CMK (cell line): ENCODE measurements at regions not wholly inside any gene's neighbourhood (a gene's known extent, or its start where the extent isn't known, plus 50 kb on each side); places are given as distances from the start of the nearest gene placed in this dataset.

Source experiments
- DNase-seq: peaks from one replicate; pipeline ENCODE4 v3.0.0-alpha.2; 2010; ENCODE audit warnings: low read depth

DNA sequence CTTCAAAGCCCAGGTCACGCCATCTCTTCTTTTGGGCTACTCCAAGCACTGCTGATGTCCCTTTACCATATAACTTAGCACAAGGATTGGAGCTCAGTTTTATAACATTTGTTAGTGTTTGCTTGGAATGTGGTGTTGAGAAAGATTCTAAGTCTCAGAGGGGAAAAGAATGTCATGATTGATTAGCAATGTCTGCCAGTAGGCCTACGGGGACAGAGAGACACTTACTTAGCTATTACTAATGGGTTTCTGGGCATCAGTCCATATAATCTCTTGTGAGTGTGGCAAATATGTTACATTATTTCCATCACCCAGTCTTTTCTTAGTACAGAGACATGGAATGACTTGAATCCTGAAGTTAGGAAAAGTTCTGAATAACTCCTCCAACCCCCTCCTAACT is 75.4 kb upstream of the FSHB start:
- no peak for DNase-seq

DNA sequence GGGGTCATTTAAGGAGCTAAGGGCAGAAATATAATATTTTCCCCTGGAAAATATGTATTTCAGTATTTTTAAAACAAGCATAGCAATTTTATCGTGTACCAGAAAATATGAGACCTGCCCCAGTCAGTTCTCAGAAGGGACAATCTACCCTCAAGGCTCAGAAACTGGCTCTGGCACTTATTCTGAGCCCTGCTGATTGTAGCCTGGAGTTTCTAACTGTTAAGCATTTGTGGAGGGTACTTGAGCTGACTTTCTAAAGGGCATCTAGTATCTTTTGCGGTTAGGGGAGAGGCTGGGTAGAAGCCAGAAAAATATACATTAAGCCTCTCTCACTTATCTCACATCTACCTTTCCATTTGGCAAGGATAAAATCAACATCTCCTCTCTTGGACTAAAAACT is 71.3 kb upstream of the FSHB start:
- no peak for DNase-seq

DNA sequence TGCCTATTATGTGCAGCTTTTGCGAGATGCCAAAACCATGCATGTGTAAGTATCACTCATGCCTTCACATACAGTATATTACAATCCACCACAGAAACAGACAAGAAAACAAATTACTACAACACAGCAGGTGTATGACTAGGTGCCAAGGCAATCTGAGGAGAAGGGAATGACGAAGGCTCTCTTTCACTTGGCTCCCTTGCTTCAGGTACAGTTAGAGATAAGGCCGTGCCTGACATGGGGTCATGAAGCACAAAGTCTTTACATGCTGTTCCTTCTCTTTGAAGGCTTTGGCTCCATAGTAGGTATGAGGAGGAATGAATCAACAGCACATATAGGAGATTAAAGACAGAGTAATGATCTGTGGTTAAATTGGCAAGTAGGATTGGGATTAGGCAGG is 65.2 kb upstream of the FSHB start:
- DNase-seq: no peak

DNA sequence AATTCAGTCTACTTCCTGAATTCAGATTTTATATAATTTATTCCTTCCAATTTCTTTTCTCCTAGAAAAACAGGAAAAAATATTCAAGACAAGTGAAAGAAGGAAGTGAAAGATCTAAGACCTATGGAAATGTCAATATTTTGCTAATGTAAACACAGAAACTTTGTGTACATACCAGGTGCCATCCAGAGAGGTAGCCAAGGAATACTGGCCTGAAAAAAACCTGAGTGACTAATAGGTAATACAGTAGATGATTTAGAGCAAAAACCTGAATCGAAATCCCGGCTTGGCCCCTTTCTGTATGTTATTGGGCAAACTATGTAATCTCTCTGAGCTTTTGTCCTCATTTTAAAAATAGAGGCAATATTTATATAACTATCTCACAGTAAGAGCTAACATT is 59.2 kb upstream of the FSHB start:
- DNase-seq: no peak

DNA sequence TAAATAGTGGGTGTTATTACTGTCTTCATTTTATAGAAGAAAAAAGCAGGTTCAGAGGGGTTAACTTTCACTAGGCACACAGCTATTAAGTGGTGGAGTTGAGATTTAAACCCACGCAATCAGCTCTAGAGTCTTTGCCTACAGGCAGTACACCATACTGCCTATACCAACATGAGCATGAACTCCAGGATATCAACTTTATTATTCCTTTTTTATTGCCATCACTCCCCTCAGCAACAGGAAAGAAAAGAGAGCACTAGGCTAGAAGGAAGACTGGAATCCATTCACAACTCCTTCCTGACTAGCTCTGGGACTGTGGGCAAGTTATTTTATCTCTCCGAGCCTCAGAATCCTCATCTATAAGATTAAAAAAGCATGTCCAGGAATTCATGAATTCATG is 58.7 kb upstream of the FSHB start:
- no peak for DNase-seq

DNA sequence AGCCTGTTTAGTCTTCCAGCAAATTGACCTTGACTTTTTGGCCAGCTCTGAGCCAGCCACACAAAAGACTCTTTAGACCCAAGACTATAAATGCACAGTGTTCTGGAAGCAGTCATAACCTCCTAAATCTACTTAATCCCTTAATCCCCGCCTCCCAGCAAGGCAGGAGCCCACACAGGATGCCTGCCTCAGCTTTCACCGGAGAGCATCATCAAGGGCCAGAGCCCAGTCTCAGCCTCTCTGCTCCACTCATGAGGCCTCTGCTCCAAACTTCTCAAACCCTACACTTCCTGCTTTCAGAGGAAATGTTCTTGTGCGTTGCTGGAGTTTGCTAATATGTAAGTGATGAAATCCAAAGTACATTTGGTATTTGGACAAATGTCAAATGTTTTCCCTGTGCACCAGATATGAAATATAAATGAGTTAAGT is 57.9 kb upstream of the FSHB start:
- DNase-seq: no peak

DNA sequence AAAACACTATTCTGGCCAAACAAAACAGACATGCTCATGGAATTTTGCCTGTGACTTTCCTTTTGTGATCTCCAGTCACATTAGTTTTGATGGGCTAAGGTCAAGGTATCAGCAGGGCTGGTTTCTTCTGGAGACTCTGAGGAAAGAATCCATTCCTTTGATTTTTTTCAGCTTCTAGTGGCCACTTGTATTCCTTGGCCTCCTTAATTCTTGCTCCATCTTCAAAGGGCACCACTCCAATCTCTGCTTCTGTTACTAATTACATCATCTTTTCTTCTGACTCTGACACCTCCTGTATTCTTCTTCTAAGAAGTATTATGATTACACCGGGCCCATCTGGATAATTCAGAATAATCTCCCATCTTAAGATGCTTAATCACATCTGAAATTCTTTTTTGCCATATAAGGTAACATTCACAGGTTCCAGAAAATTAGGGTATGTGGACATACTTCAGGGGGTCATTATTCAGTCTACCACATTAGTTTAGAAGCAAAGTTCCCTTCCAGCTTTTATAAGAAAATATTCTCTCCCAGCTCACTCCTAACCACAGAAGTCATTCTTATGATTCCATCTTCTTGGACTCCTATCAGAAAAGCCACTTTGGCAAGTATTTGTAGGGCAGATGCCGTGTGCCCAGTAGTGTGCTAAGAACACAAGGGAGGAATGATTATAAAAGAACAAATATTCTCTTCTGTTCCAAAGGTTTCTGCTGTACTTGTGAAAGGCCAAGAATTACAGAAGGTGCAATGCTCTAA is 56.4 kb upstream of the FSHB start:
- no peak for DNase-seq
